Endothelial cell of umbilical vein (primary cell): ENCODE measurements at regions not wholly inside any gene's neighbourhood (a gene's known extent, or its start where the extent isn't known, plus 50 kb on each side); places are given as distances from the start of the nearest gene placed in this dataset.

Experiments
- BruUV-seq: library from RNA; stranded (reverse); fragments of 400-500 nt; replicated peaks from 2 replicates; lab custom pipeline; 2021; lab: Mats Ljungman, UMichigan
- CTCF ChIA-PET: fragments of 300-600, 350-600 bp; sonication (Branson Sonifier 250); formaldehyde crosslinking; loops from one replicate; lab custom pipeline; 2021; ENCODE audit warnings: antibody characterized with exemption, inconsistent platforms; lab: Charles Lee
- POLR2A ChIA-PET: fragments of 300-600, 350-600 bp; sonication (Branson Sonifier 250); formaldehyde crosslinking; loops from one replicate; lab custom pipeline; 2021; ENCODE audit warnings: antibody characterized with exemption, inconsistent platforms; lab: Charles Lee
- DNase-seq: peaks from one replicate; pipeline ENCODE4 v3.0.0-alpha.2; 2011; ENCODE audit warnings: low read depth, low spot score
- FAIRE-seq: peaks from 2 replicates; lab custom pipeline; 2011; peaks lifted over from hg19 to GRCh38; lab: Jason Lieb, UNC
- H2AFZ ChIP-seq: 2 replicates; pipeline ENCODE4 v1.6.0; 2012; ENCODE audit warnings: low read depth, low read length, control low read depth, inconsistent platforms
- H3K27ac ChIP-seq: 2 replicates; pipeline ENCODE4 v1.5.1; 2011; ENCODE audit warnings: low read depth, mild to moderate bottlenecking, control low read depth, low read length, moderate library complexity; ENCODE audit not compliant: insufficient read depth
- H3K27me3 ChIP-seq, 2 experiments: 2 replicates each; pipeline versions ENCODE4 v1.6.0 to v1.6.1; 2011; ENCODE audit warnings: low read length in 2 of 2, mixed read lengths in 1 of 2; ENCODE audit not compliant: control insufficient read depth in 2 of 2, insufficient read depth in 2 of 2
- H3K36me3 ChIP-seq, 2 experiments: 2 replicates in 1 of 2; 3 replicates in 1 of 2; pipeline ENCODE4 v1.5.1; 2011; ENCODE audit warnings: low read length in 2 of 2, mild to moderate bottlenecking in 1 of 2, moderate library complexity in 1 of 2; ENCODE audit not compliant: control insufficient read depth in 2 of 2, insufficient read depth in 2 of 2; ENCODE audit errors: extremely low read depth in 1 of 2
- H3K4me1 ChIP-seq: 3 replicates; pipeline ENCODE4 v1.5.1; 2011; ENCODE audit warnings: mild to moderate bottlenecking, low read length; ENCODE audit not compliant: control insufficient read depth, insufficient read depth; ENCODE audit errors: extremely low read depth
- H3K4me2 ChIP-seq: 2 replicates; pipeline ENCODE4 v1.6.1; 2011; ENCODE audit warnings: low read length, control low read depth, mixed read lengths; ENCODE audit not compliant: insufficient read depth
- H3K4me3 ChIP-seq, 3 experiments: fragments of 200-600 bp in 1 of 3; sonication (generic), shearing (Covaris generic) in 1 of 3; replicated peaks in 1 of 3; 2 replicates each; pipeline ENCODE4 v1.5.1; 2011 to 2016; ENCODE audit warnings: control low read depth in 3 of 3, low read length in 3 of 3, mild to moderate bottlenecking in 2 of 3, inconsistent platforms in 1 of 3, low read depth in 1 of 3, moderate library complexity in 1 of 3; ENCODE audit not compliant: insufficient read depth in 1 of 3
- H3K79me2 ChIP-seq: 2 replicates; pipeline ENCODE4 v1.6.0; 2012; ENCODE audit warnings: low read length, inconsistent platforms; ENCODE audit not compliant: control insufficient read depth, insufficient read depth
- H3K9ac ChIP-seq: replicated peaks from 2 replicates; pipeline ENCODE3; 2011; ENCODE audit warnings: low read length, control low read depth; ENCODE audit not compliant: insufficient read depth; ENCODE audit errors: extremely low read depth
- H3K9me1 ChIP-seq: replicated peaks from 3 replicates; pipeline ENCODE4 v1.6.0; 2011; ENCODE audit warnings: mild to moderate bottlenecking, low read length; ENCODE audit not compliant: control insufficient read depth, insufficient read depth; ENCODE audit errors: extremely low read depth
- H3K9me3 ChIP-seq: replicated peaks from 2 replicates; pipeline ENCODE4 v1.5.1; 2012; ENCODE audit warnings: low read length, inconsistent platforms; ENCODE audit not compliant: control insufficient read depth, insufficient read depth
- H4K20me1 ChIP-seq: replicated peaks from 2 replicates; pipeline ENCODE3; 2011; ENCODE audit warnings: mild to moderate bottlenecking, low read length; ENCODE audit not compliant: control insufficient read depth, insufficient read depth; ENCODE audit errors: extremely low read depth
- EZH2 ChIP-seq: IDR thresholded peaks from 2 replicates; pipeline ENCODE4 v1.6.1; 2012; ENCODE audit warnings: borderline replicate concordance, low read depth, mild to moderate bottlenecking, moderate library complexity, low read length, inconsistent platforms; ENCODE audit not compliant: severe bottlenecking
- FOS ChIP-seq: IDR thresholded peaks from 2 replicates; pipeline ENCODE4 v1.6.1; 2011; ENCODE audit warnings: mild to moderate bottlenecking, low read length, moderate library complexity, borderline replicate concordance; ENCODE audit not compliant: insufficient read depth
- GATA2 ChIP-seq: IDR thresholded peaks from 2 replicates; pipeline ENCODE4 v1.7.0; 2011; ENCODE audit warnings: low read depth, mild to moderate bottlenecking, moderate library complexity, mixed read lengths, low read length; ENCODE audit not compliant: insufficient read length, insufficient read depth
- JUN ChIP-seq: IDR thresholded peaks from 2 replicates; pipeline ENCODE4 v1.6.1; 2011; ENCODE audit warnings: borderline replicate concordance, low read depth; ENCODE audit not compliant: insufficient read length, insufficient read depth
- MAX ChIP-seq: IDR thresholded peaks from 2 replicates; pipeline ENCODE4 v1.6.1; 2011; ENCODE audit not compliant: insufficient read depth, insufficient read length
- MYC ChIP-seq: IDR thresholded peaks from one replicate; pipeline ENCODE4 v1.6.1; 2011; ENCODE audit warnings: mild to moderate bottlenecking, low read depth, low read length
- POLR2A ChIP-seq: IDR thresholded peaks from 2 replicates; pipeline ENCODE4 v1.6.1; 2012; ENCODE audit warnings: low read depth, mild to moderate bottlenecking, control low read depth, low read length
- POLR2AphosphoS5 ChIP-seq: IDR thresholded peaks from 2 replicates; pipeline ENCODE4 v1.6.1; 2012; ENCODE audit warnings: low read depth, mild to moderate bottlenecking, control low read depth, low read length, moderate library complexity; ENCODE audit not compliant: insufficient read depth
- dilution Hi-C: fragments of 300-500 bp; cut with MboI; formaldehyde crosslinking; loops from one replicate; pipeline ENCODE4 v1.15.0; 2019; ENCODE audit warnings: low sequenced_read_pairs; ENCODE audit not compliant: extremely low pct_ligation_motif_present
- intact Hi-C: fragments of 100-400 bp; cut with micrococcal nuclease; formaldehyde crosslinking; loops from one replicate; pipeline ENCODE4 v1.10.0; 2022
- TF ChIP-seq, protein P1 (sequence below), 2 donors: IDR thresholded peaks; 1 replicate in 1 of 2; 2 replicates in 1 of 2; pipeline ENCODE4 v1.5.1; 2011; ENCODE audit warnings: low read length in 2 of 2, mild to moderate bottlenecking in 2 of 2, moderate library complexity in 2 of 2, control low read depth in 1 of 2, inconsistent platforms in 1 of 2, low read depth in 1 of 2; ENCODE audit not compliant: insufficient read depth in 1 of 2; ENCODE audit errors: extremely low read depth in 1 of 2

DNA sequence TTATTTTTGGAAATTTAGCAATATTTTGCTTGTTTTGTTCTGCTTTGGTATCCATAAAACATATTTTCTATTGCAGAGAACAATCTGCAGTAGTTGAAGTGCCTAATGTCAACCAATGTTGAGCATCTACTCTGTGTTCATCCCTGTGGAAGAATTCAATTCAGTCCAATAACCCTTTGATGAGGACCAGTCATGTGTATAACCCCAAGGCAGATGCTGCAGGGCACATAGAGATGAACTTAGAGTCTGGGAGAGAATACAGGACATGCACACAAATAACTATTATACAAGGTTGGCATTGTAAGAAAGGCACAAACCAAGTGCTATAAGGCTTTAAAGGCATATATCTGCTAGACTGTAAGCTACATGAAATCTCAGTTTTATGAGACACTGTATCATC lies 304.7 kb downstream of the LRIG3 start:
- Histone ChIP-seq H3K4me1 (no peaks in the 10 kb centered on the region), H4K20me1 (no peaks in the 10 kb centered on the region), H3K36me3 (no peaks in the 10 kb centered on the region), H3K9me1 (no peaks in the 10 kb centered on the region), H3K4me2 (no peak overlapping the region), H3K9ac (no peak overlapping the region), H3K27me3 (peaks cover 4% of the 10 kb centered on the region in 2 experiments), H3K9me3 (no peaks in the 10 kb centered on the region), H3K4me3 (no peak overlapping the region), H3K27ac (no peak overlapping the region), H2AFZ (no peak overlapping the region), H3K79me2 (no peaks in the 10 kb centered on the region)
- intact Hi-C loops (no loop called here), dilution Hi-C loops (no loop called here)
- ChIA-PET CTCF (interaction anchor here (0.9 kb wide), 1 partner anchor 27 kb away, joined by 3 read pairs; no protein-coding TSS in a partner anchor), POLR2A (no interaction called here)
- FAIRE-seq, result no peak
- TF ChIP-seq FOS (no peak), MYC (no peak), GATA2 (no peak), POLR2AphosphoS5 (no peak), JUN (no peak)
- TF ChIP-seq, protein P1, sequence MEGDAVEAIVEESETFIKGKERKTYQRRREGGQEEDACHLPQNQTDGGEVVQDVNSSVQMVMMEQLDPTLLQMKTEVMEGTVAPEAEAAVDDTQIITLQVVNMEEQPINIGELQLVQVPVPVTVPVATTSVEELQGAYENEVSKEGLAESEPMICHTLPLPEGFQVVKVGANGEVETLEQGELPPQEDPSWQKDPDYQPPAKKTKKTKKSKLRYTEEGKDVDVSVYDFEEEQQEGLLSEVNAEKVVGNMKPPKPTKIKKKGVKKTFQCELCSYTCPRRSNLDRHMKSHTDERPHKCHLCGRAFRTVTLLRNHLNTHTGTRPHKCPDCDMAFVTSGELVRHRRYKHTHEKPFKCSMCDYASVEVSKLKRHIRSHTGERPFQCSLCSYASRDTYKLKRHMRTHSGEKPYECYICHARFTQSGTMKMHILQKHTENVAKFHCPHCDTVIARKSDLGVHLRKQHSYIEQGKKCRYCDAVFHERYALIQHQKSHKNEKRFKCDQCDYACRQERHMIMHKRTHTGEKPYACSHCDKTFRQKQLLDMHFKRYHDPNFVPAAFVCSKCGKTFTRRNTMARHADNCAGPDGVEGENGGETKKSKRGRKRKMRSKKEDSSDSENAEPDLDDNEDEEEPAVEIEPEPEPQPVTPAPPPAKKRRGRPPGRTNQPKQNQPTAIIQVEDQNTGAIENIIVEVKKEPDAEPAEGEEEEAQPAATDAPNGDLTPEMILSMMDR (IDR thresholded peaks at IDR 0.05; ENCODE audit: extremely low read depth in 1 of 2, insufficient read depth in 1 of 2, low read depth in 1 of 2, low read length in 2 of 2), result no peak
- no peak for DNase-seq
- no TSS peak for BruUV-seq

- Histone ChIP-seq H3K4me2 (no peak overlapping the region), H4K20me1 (no peaks in the 10 kb centered on the region), H3K36me3 (no peaks in the 10 kb centered on the region), H3K4me1 (no peaks in the 10 kb centered on the region), H3K9me3 (no peaks in the 10 kb centered on the region), H3K4me3 (no peak overlapping the region), H3K27ac (no peak overlapping the region), H3K9ac (no peak overlapping the region), H3K27me3 (peaks cover 4% of the 10 kb centered on the region in 2 experiments), H3K9me1 (no peaks in the 10 kb centered on the region), H3K79me2 (no peaks in the 10 kb centered on the region), H2AFZ (no peak overlapping the region)
- intact Hi-C loops (no loop called here), dilution Hi-C loops (no loop called here)
- no TSS peak for BruUV-seq
- TF ChIP-seq, protein P1 (IDR thresholded peaks at IDR 0.05; ENCODE audit: extremely low read depth in 1 of 2, insufficient read depth in 1 of 2, low read depth in 1 of 2, low read length in 2 of 2), result no peak
- TF ChIP-seq MAX (no peak), EZH2 (no peak), MYC (no peak), POLR2AphosphoS5 (no peak), JUN (no peak), POLR2A (no peak), GATA2 (no peak), FOS (no peak)
- CTCF ChIA-PET, result no interaction called here
- FAIRE-seq (no peak), DNase-seq (no peak)
- POLR2A ChIA-PET, result no interaction called here
Measured at GRCh38 chr12:58616618-58617017, 303.7 kb downstream of the LRIG3 start.
